Fibroblast of lung (primary cell): ENCODE measurements at regions not wholly inside any gene's neighbourhood (a gene's known extent, or its start where the extent isn't known, plus 50 kb on each side); places are given as distances from the start of the nearest gene placed in this dataset.

ENCODE experiments used
- CTCF ChIP-seq, 2 donors: IDR thresholded peaks in 1 of 2; conservative IDR thresholded peaks in 1 of 2; 1 replicate in 1 of 2; 2 replicates in 1 of 2; pipeline ENCODE4 v1.5.1; 2011 to 2012; ENCODE audit warnings: low read length in 2 of 2, control low read depth in 1 of 2, inconsistent platforms in 1 of 2, low read depth in 1 of 2, mild to moderate bottlenecking in 1 of 2
- EZH2 ChIP-seq: IDR thresholded peaks from 2 replicates; pipeline ENCODE4 v1.5.1; 2012; ENCODE audit warnings: low read length, control low read depth, mild to moderate bottlenecking; ENCODE audit errors: missing control alignments

- TF ChIP-seq CTCF (conservative IDR thresholded peaks at IDR 0.05 in 1 of 2, IDR thresholded peaks at IDR 0.05 in 1 of 2; ENCODE audit: low read depth in 1 of 2, low read length in 2 of 2) = no peak
- TF ChIP-seq EZH2 = no peak
Observed at GRCh38 chr6:163754866-163755265, 340.3 kb downstream of the QKI start.
